ENCODE measurements at regions not wholly inside any gene's neighbourhood (a gene's known extent, or its start where the extent isn't known, plus 50 kb on each side); places are given as distances from the start of the nearest gene placed in this dataset.
"Not testable (repeated sequence)": the region's sequence is repeated elsewhere in the genome, so short reads cannot be mapped to it uniquely, and the experiment has no call there.

DNA sequence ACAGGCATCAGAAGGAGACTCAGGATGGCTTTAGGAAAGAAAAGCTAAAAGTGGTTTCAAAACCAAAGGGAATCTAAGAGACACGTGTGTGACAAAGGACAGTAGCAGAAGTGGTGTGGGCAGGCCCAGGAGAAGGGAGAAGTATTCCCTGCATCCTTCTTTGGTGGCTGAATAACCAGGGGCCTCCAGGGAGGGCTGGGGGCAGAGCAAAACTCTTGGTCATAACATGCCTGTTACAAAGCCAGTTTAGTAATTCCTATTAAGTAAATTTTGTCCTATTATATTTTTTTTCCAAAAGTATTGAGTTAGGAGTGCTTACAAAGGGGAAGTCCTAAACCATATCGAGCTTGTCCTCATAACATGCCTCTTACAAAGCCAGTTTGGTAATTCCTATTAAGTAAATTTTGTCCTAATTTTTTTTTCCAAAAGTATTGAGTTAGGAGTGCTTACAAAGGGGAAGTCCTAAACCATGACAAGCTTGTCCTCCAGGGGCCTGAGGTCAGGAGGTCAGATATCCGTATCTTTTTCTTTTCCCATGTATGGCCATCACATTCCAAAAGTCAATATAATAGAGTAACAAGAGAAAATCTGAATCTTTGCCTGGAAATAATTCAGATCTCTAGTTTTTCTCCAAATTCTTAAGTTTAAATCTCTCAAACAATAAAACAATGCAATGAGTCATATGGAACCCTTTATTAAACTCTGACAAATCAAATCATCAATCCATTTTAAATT lies 509.2 kb downstream of the LTN1 start:
- peaks cover 10% of the 10 kb centered on the region for H3K9me3 ChIP-seq (ENCODE audit: insufficient read depth, low read depth, low read length)
- H3K27me3 ChIP-seq (ENCODE audit: insufficient read depth, low read length) = no peaks in the 10 kb centered on the region
- no peak overlapping the region for H3K9ac ChIP-seq (ENCODE audit: low read depth, low read length)
- H3K4me1 ChIP-seq (ENCODE audit: insufficient read depth, low read length) = no peaks in the 10 kb centered on the region
- H3K4me3 ChIP-seq (ENCODE audit: low read length) = no peak overlapping the region
- WGBS = 83% methylated on average over 2 of the region's 3 CpGs
- no peak overlapping the region for H3K27ac ChIP-seq (ENCODE audit: low read depth, low read length)
- no peaks in the 10 kb centered on the region for H3K36me3 ChIP-seq (ENCODE audit: insufficient read depth, low read length)

GRCh38 chr21:28482657-28483056 lies 510.0 kb downstream of the LTN1 start:
- Histone ChIP-seq H3K27ac (ENCODE audit: low read depth, low read length) (no peak overlapping the region), H3K27me3 (ENCODE audit: insufficient read depth, low read length) (no peaks in the 10 kb centered on the region), H3K36me3 (ENCODE audit: insufficient read depth, low read length) (no peaks in the 10 kb centered on the region), H3K4me3 (ENCODE audit: low read length) (no peak overlapping the region), H3K9ac (ENCODE audit: low read depth, low read length) (no peak overlapping the region), H3K4me1 (ENCODE audit: insufficient read depth, low read length) (no peaks in the 10 kb centered on the region), H3K9me3 (ENCODE audit: insufficient read depth, low read depth, low read length) (peaks cover 17% of the 10 kb centered on the region)
- WGBS = 91% methylated on average over 4 of the region's 4 CpGs

- H3K4me3 ChIP-seq (ENCODE audit: low read length) = no peak overlapping the region
- no peaks in the 10 kb centered on the region for H3K36me3 ChIP-seq (ENCODE audit: insufficient read depth, low read length)
- no peak overlapping the region for H3K27ac ChIP-seq (ENCODE audit: low read depth, low read length)
- peaks cover 26% of the 10 kb centered on the region for H3K9me3 ChIP-seq (ENCODE audit: insufficient read depth, low read depth, low read length)
- WGBS = 77% methylated on average over 5 of the region's 5 CpGs
- no peaks in the 10 kb centered on the region for H3K4me1 ChIP-seq (ENCODE audit: insufficient read depth, low read length)
- H3K27me3 ChIP-seq (ENCODE audit: insufficient read depth, low read length) = no peaks in the 10 kb centered on the region
- no peak overlapping the region for H3K9ac ChIP-seq (ENCODE audit: low read depth, low read length)
These were observed 512.2 kb downstream of the LTN1 start for GRCh38 chr21:28480470-28480869.

GRCh38 chr21:28473530-28474220 lies 519.0 kb downstream of the LTN1 start:
- Histone ChIP-seq H3K9me3 (ENCODE audit: insufficient read depth, low read depth, low read length) (peaks cover 18% of the 10 kb centered on the region), H3K4me1 (ENCODE audit: insufficient read depth, low read length) (no peaks in the 10 kb centered on the region), H3K4me3 (ENCODE audit: low read length) (no peak overlapping the region), H3K36me3 (ENCODE audit: insufficient read depth, low read length) (no peaks in the 10 kb centered on the region), H3K27ac (ENCODE audit: low read depth, low read length) (no peak overlapping the region), H3K9ac (ENCODE audit: low read depth, low read length) (no peak overlapping the region), H3K27me3 (ENCODE audit: insufficient read depth, low read length) (no peaks in the 10 kb centered on the region)
- 88% methylated on average over 1 of the region's 2 CpGs for whole genome bisulfite sequencing

GRCh38 chr21:28472543-28472942 lies 520.1 kb downstream of the LTN1 start:
- H3K4me1 ChIP-seq (ENCODE audit: insufficient read depth, low read length); H3K9me3 ChIP-seq (ENCODE audit: insufficient read depth, low read depth, low read length); H3K27ac ChIP-seq (ENCODE audit: low read depth, low read length); H3K27me3 ChIP-seq (ENCODE audit: insufficient read depth, low read length); H3K4me3 ChIP-seq (ENCODE audit: low read length); H3K36me3 ChIP-seq (ENCODE audit: insufficient read depth, low read length); H3K9ac ChIP-seq (ENCODE audit: low read depth, low read length): not testable (repeated sequence)
- 89% methylated on average over 2 of the region's 2 CpGs for WGBS

- Histone ChIP-seq H3K36me3 (ENCODE audit: insufficient read depth, low read length) (no peaks in the 10 kb centered on the region), H3K4me1 (ENCODE audit: insufficient read depth, low read length) (no peaks in the 10 kb centered on the region), H3K27ac (ENCODE audit: low read depth, low read length) (no peak overlapping the region), H3K4me3 (ENCODE audit: low read length) (no peak overlapping the region), H3K27me3 (ENCODE audit: insufficient read depth, low read length) (no peaks in the 10 kb centered on the region), H3K9ac (ENCODE audit: low read depth, low read length) (no peak overlapping the region), H3K9me3 (ENCODE audit: insufficient read depth, low read depth, low read length) (no peaks in the 10 kb centered on the region)
- 92% methylated on average over 5 of the region's 5 CpGs for WGBS
These were observed 527.7 kb downstream of the LTN1 start for GRCh38 chr21:28464988-28465387.

DNA sequence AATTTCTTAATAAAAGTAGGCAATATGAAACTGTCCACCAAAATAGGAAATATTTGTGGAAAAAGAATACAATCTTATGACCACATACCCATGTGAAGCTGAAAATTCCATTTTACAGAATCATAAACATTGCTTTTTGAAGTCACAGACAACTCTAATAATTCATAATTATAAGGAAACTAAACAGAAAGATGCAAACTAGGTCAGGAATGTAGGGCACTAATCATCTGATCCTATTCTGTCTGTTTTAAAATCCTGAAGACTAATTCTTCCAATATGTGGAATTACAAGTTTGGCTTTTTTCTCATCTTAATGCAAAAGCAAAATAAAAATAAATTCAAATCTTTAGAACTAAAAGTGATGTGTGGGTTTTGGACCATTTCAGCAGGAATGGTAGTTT lies 528.6 kb downstream of the LTN1 start:
- H3K27ac ChIP-seq (ENCODE audit: low read depth, low read length) = no peak overlapping the region
- no peak overlapping the region for H3K9ac ChIP-seq (ENCODE audit: low read depth, low read length)
- no peaks in the 10 kb centered on the region for H3K4me1 ChIP-seq (ENCODE audit: insufficient read depth, low read length)
- no peaks in the 10 kb centered on the region for H3K36me3 ChIP-seq (ENCODE audit: insufficient read depth, low read length)
- H3K9me3 ChIP-seq (ENCODE audit: insufficient read depth, low read depth, low read length) = no peaks in the 10 kb centered on the region
- no peaks in the 10 kb centered on the region for H3K27me3 ChIP-seq (ENCODE audit: insufficient read depth, low read length)
- no peak overlapping the region for H3K4me3 ChIP-seq (ENCODE audit: low read length)

DNA sequence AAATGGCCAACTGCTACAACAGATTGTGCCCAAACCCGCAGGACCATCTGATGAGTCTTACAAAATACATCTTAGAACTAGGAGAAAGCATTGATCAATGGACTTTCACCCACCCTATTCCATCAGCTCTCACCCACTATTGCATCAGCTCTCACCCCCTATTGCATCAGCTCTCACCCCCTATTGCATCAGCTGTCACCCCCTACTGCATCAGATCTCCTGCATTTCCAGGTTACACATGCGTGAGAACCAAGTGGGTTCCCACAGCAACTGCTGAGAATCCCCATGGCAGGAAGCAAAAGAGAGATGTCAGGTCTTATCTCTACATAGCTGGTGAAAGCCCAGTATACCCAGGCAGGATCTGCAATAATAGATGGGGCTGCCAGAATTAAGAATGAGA lies 533.5 kb downstream of the LTN1 start:
- Histone ChIP-seq H3K4me3 (ENCODE audit: low read length) (no peak overlapping the region), H3K27me3 (ENCODE audit: insufficient read depth, low read length) (no peaks in the 10 kb centered on the region), H3K36me3 (ENCODE audit: insufficient read depth, low read length) (no peaks in the 10 kb centered on the region), H3K9ac (ENCODE audit: low read depth, low read length) (no peak overlapping the region), H3K9me3 (ENCODE audit: insufficient read depth, low read depth, low read length) (no peaks in the 10 kb centered on the region), H3K27ac (ENCODE audit: low read depth, low read length) (no peak overlapping the region), H3K4me1 (ENCODE audit: insufficient read depth, low read length) (no peaks in the 10 kb centered on the region)
- 95% methylated on average over 2 of the region's 2 CpGs for WGBS

- Histone ChIP-seq H3K36me3 (ENCODE audit: insufficient read depth, low read length) (no peaks in the 10 kb centered on the region), H3K9me3 (ENCODE audit: insufficient read depth, low read depth, low read length) (no peaks in the 10 kb centered on the region)
- WGBS = 94% methylated on average over 1 of the region's 1 CpG
These were observed 534.2 kb downstream of the LTN1 start for GRCh38 chr21:28458446-28458845.

DNA sequence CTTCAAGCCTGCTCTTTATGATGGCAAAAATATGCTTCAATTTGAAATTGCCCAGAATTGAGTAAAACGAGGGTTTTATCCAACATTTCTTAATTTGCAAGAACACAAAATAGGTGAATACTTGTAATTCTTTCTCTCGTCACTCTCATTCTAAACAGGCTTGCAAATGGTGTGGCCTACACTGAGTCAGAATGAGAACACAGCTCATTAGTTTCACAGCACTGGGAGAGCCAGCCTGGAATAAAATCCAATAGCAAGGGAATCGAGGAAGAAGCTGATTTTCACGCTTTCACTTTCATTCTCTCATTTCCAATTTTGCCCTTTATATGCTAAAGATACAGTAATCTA lies 537.5 kb downstream of the LTN1 start:
- H3K36me3 ChIP-seq (ENCODE audit: insufficient read depth, low read length) = no peaks in the 10 kb centered on the region
- no peak overlapping the region for H3K9ac ChIP-seq (ENCODE audit: low read depth, low read length)
- no peak overlapping the region for H3K4me3 ChIP-seq (ENCODE audit: low read length)
- no peaks in the 10 kb centered on the region for H3K27me3 ChIP-seq (ENCODE audit: insufficient read depth, low read length)
- no peak overlapping the region for H3K27ac ChIP-seq (ENCODE audit: low read depth, low read length)
- no peaks in the 10 kb centered on the region for H3K9me3 ChIP-seq (ENCODE audit: insufficient read depth, low read depth, low read length)
- WGBS = 73% methylated on average over 4 of the region's 4 CpGs
- no peaks in the 10 kb centered on the region for H3K4me1 ChIP-seq (ENCODE audit: insufficient read depth, low read length)

More at GRCh38 chr21:28458446-28458845, 534.2 kb downstream of the LTN1 start:
- Histone ChIP-seq H3K4me3 (ENCODE audit: low read length) (no peak overlapping the region), H3K27ac (ENCODE audit: low read depth, low read length) (no peak overlapping the region), H3K27me3 (ENCODE audit: insufficient read depth, low read length) (no peaks in the 10 kb centered on the region), H3K9ac (ENCODE audit: low read depth, low read length) (no peak overlapping the region), H3K4me1 (ENCODE audit: insufficient read depth, low read length) (no peaks in the 10 kb centered on the region)

DNA sequence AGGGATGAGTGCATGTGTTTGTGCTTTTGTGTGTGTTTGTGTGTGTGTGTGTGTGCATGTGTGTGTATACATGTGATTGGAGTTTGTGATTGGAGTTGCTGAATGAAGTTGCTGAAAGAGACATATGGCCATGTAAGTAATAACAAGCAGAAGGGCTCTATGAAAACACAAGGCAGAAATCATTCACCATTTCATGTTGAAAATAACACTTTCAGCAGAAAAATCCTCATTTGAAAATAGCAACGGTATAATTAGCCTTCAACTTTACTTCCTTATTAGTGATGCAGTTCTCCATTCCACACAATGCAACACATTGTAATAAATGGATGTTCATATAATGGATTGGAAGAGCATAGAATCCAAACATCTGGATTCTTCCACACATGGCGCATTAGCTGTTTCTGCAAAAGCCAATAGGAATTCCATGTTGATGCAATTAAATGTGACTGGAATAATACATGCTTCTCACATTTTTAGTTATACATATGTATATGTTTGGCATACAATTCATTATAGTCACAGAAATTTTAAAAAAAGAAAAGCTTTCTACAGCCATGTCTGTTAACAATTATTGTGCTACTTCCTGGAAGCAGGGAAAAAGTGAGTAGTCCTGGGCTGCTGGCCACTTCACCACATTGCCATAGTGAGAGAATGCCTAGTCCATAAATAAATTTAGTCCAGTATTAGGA lies 538.0 kb downstream of the LTN1 start:
- H3K36me3 ChIP-seq (ENCODE audit: insufficient read depth, low read length) = no peaks in the 10 kb centered on the region
- H3K9me3 ChIP-seq (ENCODE audit: insufficient read depth, low read depth, low read length) = no peaks in the 10 kb centered on the region
- 100% methylated on average over 1 of the region's 2 CpGs for WGBS
- H3K27me3 ChIP-seq (ENCODE audit: insufficient read depth, low read length) = no peaks in the 10 kb centered on the region
- no peak overlapping the region for H3K27ac ChIP-seq (ENCODE audit: low read depth, low read length)
- no peaks in the 10 kb centered on the region for H3K4me1 ChIP-seq (ENCODE audit: insufficient read depth, low read length)
- no peak overlapping the region for H3K4me3 ChIP-seq (ENCODE audit: low read length)
- H3K9ac ChIP-seq (ENCODE audit: low read depth, low read length) = no peak overlapping the region
